Spleen (tissue), 7 donors: ENCODE measurements at regions not wholly inside any gene's neighbourhood (a gene's known extent, or its start where the extent isn't known, plus 50 kb on each side); places are given as distances from the start of the nearest gene placed in this dataset.

Source experiments
- POLR2A ChIP-seq, 3 donors: fragments of 450-650 bp; IDR thresholded peaks; one replicate each; pipeline ENCODE4 v1.5.1; 2017; ENCODE audit warnings: antibody characterized with exemption in 3 of 3, mild to moderate bottlenecking in 1 of 3
- POLR2AphosphoS5 ChIP-seq, 3 donors: sonication (generic); formaldehyde crosslinking; IDR thresholded peaks; one replicate each; pipeline ENCODE4 v1.5.1; 2017; ENCODE audit warnings: antibody characterized with exemption in 3 of 3
- TF ChIP-seq, protein P1 (sequence below), 11 experiments: fragments of 200-600 bp in 7 of 11; fragments of 450-650 bp in 4 of 11; sonication (generic) in 4 of 11; IDR thresholded peaks in 8 of 11; conservative IDR thresholded peaks in 3 of 11; 1 replicate in 7 of 11; 2 replicates in 4 of 11; pipeline versions ENCODE4 v1.4.0 to v1.8.0; 2016 to 2021; ENCODE audit warnings: antibody characterized with exemption in 11 of 11, inconsistent platforms in 4 of 11, mild to moderate bottlenecking in 1 of 11
- donor health status: DM: no; HTN: no; CAD: no; lungs with moderate emphysema.
- donor health status: DM: no; HTN: no; CAD: no.
- donor health status: DM: no; HTN: no; CAD: no.

DNA sequence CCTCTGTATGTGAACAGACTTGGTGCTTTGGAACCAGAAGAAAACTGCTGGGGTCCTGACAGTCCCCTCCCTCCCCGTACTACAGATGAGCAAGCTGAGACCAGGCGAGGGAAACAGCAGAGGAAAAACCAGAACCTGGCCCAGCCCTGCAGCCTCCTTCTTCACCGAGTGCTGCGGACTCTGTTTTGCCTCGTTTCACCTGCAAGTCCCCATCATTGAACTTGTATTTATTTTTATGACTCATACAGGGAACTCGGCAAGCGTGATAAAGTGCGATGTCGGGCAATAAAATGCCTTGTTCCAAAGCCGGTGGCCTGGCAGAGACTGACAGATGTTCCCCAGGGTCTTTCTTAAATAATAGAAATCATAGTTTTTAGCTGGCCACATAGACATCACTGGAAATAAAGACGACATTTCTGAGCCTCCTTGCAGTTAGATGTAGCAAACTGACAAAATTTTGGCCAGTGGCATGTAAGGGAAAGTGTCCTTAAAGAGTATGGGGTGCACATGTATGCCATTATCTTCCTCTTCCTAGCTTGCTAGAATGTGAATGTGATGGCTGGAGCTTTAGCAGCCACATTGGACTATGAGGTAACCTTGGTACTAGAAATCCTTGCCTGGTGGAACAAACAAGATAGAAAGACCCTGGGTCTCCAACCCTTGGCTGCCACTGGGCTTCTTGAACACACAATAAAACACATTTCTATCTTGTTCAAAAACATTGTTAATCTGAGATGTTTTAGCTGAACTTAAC, 128.6 kb downstream of the IRF8 start:
- TF ChIP-seq, protein P1, sequence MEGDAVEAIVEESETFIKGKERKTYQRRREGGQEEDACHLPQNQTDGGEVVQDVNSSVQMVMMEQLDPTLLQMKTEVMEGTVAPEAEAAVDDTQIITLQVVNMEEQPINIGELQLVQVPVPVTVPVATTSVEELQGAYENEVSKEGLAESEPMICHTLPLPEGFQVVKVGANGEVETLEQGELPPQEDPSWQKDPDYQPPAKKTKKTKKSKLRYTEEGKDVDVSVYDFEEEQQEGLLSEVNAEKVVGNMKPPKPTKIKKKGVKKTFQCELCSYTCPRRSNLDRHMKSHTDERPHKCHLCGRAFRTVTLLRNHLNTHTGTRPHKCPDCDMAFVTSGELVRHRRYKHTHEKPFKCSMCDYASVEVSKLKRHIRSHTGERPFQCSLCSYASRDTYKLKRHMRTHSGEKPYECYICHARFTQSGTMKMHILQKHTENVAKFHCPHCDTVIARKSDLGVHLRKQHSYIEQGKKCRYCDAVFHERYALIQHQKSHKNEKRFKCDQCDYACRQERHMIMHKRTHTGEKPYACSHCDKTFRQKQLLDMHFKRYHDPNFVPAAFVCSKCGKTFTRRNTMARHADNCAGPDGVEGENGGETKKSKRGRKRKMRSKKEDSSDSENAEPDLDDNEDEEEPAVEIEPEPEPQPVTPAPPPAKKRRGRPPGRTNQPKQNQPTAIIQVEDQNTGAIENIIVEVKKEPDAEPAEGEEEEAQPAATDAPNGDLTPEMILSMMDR (IDR thresholded peaks at IDR 0.05 in 8 of 11, conservative IDR thresholded peaks at IDR 0.05 in 3 of 11), result no peak
- TF ChIP-seq POLR2AphosphoS5 (IDR thresholded peaks at IDR 0.05) (no peak), POLR2A (IDR thresholded peaks at IDR 0.05) (no peak)
